AG10803 (cell line): ENCODE measurements at regions not wholly inside any gene's neighbourhood (a gene's known extent, or its start where the extent isn't known, plus 50 kb on each side); places are given as distances from the start of the nearest gene placed in this dataset.

Experiments
- DNase-seq: peaks from one replicate; pipeline ENCODE4 v3.0.0; 2010; ENCODE audit warnings: low read depth
- H3K4me3 ChIP-seq: 2 replicates; pipeline ENCODE4 v1.5.1; 2011; ENCODE audit warnings: mild to moderate bottlenecking, low read length, control low read depth
- CTCF ChIP-seq: conservative IDR thresholded peaks from 2 replicates; pipeline ENCODE4 v1.5.1; 2011; ENCODE audit warnings: mild to moderate bottlenecking, low read length, control low read depth, inconsistent platforms

GRCh38 chr12:111029305-111029704, 108.9 kb upstream of the MYL2 start:
- DNase-seq: no peak
- no peak for TF ChIP-seq CTCF
- no peak overlapping the region for H3K4me3 ChIP-seq

- no peak overlapping the region for H3K4me3 ChIP-seq
- no peak for TF ChIP-seq CTCF
- DNase-seq: no peak
These were observed 108.5 kb upstream of the MYL2 start for GRCh38 chr12:111028830-111029229.

GRCh38 chr12:111027431-111027830, 107.1 kb upstream of the MYL2 start:
- TF ChIP-seq CTCF: no peak
- DNase-seq: no peak
- H3K4me3 ChIP-seq: no peak overlapping the region

GRCh38 chr12:111025792-111026430, 105.5 kb upstream of the MYL2 start:
- no peak for TF ChIP-seq CTCF
- H3K4me3 ChIP-seq: no peak overlapping the region
- DNase-seq: no peak

GRCh38 chr12:111025301-111025700, 104.9 kb upstream of the MYL2 start:
- DNase-seq: no peak
- TF ChIP-seq CTCF: no peak
- H3K4me3 ChIP-seq: no peak overlapping the region

GRCh38 chr12:111024205-111024801, 103.9 kb upstream of the MYL2 start:
- peak; percentile 54 for TF ChIP-seq CTCF
- H3K4me3 ChIP-seq: no peak overlapping the region
- DNase-seq: peak; percentile 3

GRCh38 chr12:111022386-111022785, 102.0 kb upstream of the MYL2 start:
- no peak for TF ChIP-seq CTCF
- no peak overlapping the region for H3K4me3 ChIP-seq
- DNase-seq: no peak
